H1 (cell line): ENCODE measurements at regions not wholly inside any gene's neighbourhood (a gene's known extent, or its start where the extent isn't known, plus 50 kb on each side); places are given as distances from the start of the nearest gene placed in this dataset.

Experiments
- CTCF ChIA-PET: fragments of 300-600 bp; sonication (Branson Sonifier 250); formaldehyde crosslinking; loops from one replicate; lab custom pipeline; 2021; ENCODE audit not compliant: partially characterized antibody; lab: Charles Lee
- POLR2A ChIA-PET: fragments of 300-600 bp; sonication (Branson Sonifier 250); formaldehyde crosslinking; loops from one replicate; lab custom pipeline; 2021; ENCODE audit warnings: inconsistent platforms; ENCODE audit not compliant: partially characterized antibody; lab: Charles Lee
- DNase-seq, 2 experiments: peaks; one replicate each; pipeline versions ENCODE4 v3.0.0 to v3.0.0-alpha.2; 2010 to 2022; ENCODE audit warnings: low spot score in 2 of 2, low read depth in 1 of 2, mixed read lengths in 1 of 2
- FAIRE-seq: peaks from 2 replicates; lab custom pipeline; 2011; peaks lifted over from hg19 to GRCh38; lab: Jason Lieb, UNC
- H2AFZ ChIP-seq: 2 replicates; pipeline ENCODE4 v1.8.1; 2012; ENCODE audit warnings: low read length, inconsistent platforms
- H2AK5ac ChIP-seq: 2 replicates; pipeline ENCODE4 v1.6.1; 2013; ENCODE audit warnings: low read depth, low read length
- H2BK120ac ChIP-seq: replicated peaks from 2 replicates; pipeline ENCODE3; 2013; ENCODE audit warnings: low read depth, low read length, inconsistent platforms
- H2BK12ac ChIP-seq: 2 replicates; pipeline ENCODE4 v1.6.1; 2013; ENCODE audit warnings: low read depth, low read length
- H2BK15ac ChIP-seq: 2 replicates; pipeline ENCODE4 v1.6.1; 2013; ENCODE audit warnings: low read length
- H2BK20ac ChIP-seq: 2 replicates; pipeline ENCODE4 v1.6.1; 2013; ENCODE audit warnings: low read length
- H2BK5ac ChIP-seq: 2 replicates; pipeline ENCODE4 v1.6.1; 2013; ENCODE audit warnings: low read depth, low read length
- H3K14ac ChIP-seq: 2 replicates; pipeline ENCODE4 v1.6.1; 2013; ENCODE audit warnings: inconsistent platforms; ENCODE audit not compliant: insufficient read length
- H3K18ac ChIP-seq: 2 replicates; pipeline ENCODE4 v1.6.1; 2013; ENCODE audit warnings: low read length; ENCODE audit errors: extremely low read depth
- H3K23ac ChIP-seq: 2 replicates; pipeline ENCODE4 v1.6.1; 2013; ENCODE audit warnings: inconsistent platforms; ENCODE audit not compliant: insufficient read length
- H3K23me2 ChIP-seq: 2 replicates; pipeline ENCODE4 v1.6.1; 2013; ENCODE audit warnings: low read depth, low read length
- H3K27ac ChIP-seq: 2 replicates; pipeline ENCODE4 v1.6.1; 2011; ENCODE audit warnings: low read depth, low read length, inconsistent platforms
- H3K27me3 ChIP-seq, 4 experiments: replicated peaks in 1 of 4; 1 replicate in 1 of 4; 2 replicates in 3 of 4; pipeline versions ENCODE4 v1.6.1 to v1.8.1; 2011 to 2013; ENCODE audit warnings: low read length in 3 of 4, mild to moderate bottlenecking in 3 of 4, inconsistent platforms in 2 of 4, mixed read lengths in 2 of 4, moderate library complexity in 1 of 4; ENCODE audit not compliant: control insufficient read depth in 3 of 4, insufficient read depth in 3 of 4; ENCODE audit errors: extremely low read depth in 1 of 4
- H3K36me3 ChIP-seq, 4 experiments: 2 replicates each; pipeline versions ENCODE4 v1.6.1 to v1.8.1; 2011 to 2013; ENCODE audit warnings: mild to moderate bottlenecking in 4 of 4, low read length in 3 of 4, moderate library complexity in 2 of 4, control low read depth in 1 of 4, inconsistent platforms in 1 of 4; ENCODE audit not compliant: insufficient read depth in 4 of 4, control insufficient read depth in 2 of 4
- H3K4ac ChIP-seq: replicated peaks from 2 replicates; pipeline ENCODE3; 2013; ENCODE audit warnings: low read length, low read depth, mixed read lengths, inconsistent platforms; ENCODE audit not compliant: insufficient read length
- H3K4me1 ChIP-seq, 4 experiments: replicated peaks in 1 of 4; 1 replicate in 1 of 4; 2 replicates in 3 of 4; pipeline versions ENCODE4 v1.6.1 to v1.8.1; 2011 to 2013; ENCODE audit warnings: low read length in 3 of 4, inconsistent platforms in 2 of 4, mixed read lengths in 1 of 4; ENCODE audit not compliant: insufficient read depth in 4 of 4, control insufficient read depth in 3 of 4
- H3K4me2 ChIP-seq, 2 experiments: 2 replicates each; pipeline versions ENCODE4 v1.6.1 to v1.8.1; 2011 to 2013; ENCODE audit warnings: low read depth in 2 of 2, low read length in 2 of 2, control low read depth in 1 of 2, inconsistent platforms in 1 of 2, mild to moderate bottlenecking in 1 of 2; ENCODE audit not compliant: insufficient read depth in 1 of 2
- H3K4me3 ChIP-seq, 4 experiments: fragments of 200-600, 300-600 bp in 1 of 4; sonication (generic), shearing (Covaris generic), sonication (Bioruptor Twin) in 1 of 4; 2 replicates each; pipeline versions ENCODE4 v1.5.1 to v1.8.1; 2011 to 2016; ENCODE audit warnings: low read length in 4 of 4, low read depth in 3 of 4, control low read depth in 2 of 4, inconsistent platforms in 2 of 4, mild to moderate bottlenecking in 2 of 4, mixed read lengths in 1 of 4, moderate library complexity in 1 of 4; ENCODE audit not compliant: insufficient read depth in 2 of 4; ENCODE audit errors: extremely low read depth in 1 of 4
- H3K56ac ChIP-seq: replicated peaks from 2 replicates; pipeline ENCODE3; 2013; ENCODE audit warnings: low read depth, mild to moderate bottlenecking, mixed read lengths, low read length, inconsistent platforms; ENCODE audit not compliant: insufficient read length
- H3K79me1 ChIP-seq: 2 replicates; pipeline ENCODE4 v1.6.1; 2013; ENCODE audit warnings: low read depth, low read length, control low read depth
- H3K79me2 ChIP-seq, 2 experiments: 2 replicates each; pipeline versions ENCODE4 v1.6.1 to v1.8.1; 2012 to 2013; ENCODE audit warnings: low read length in 2 of 2, mild to moderate bottlenecking in 2 of 2, inconsistent platforms in 1 of 2; ENCODE audit not compliant: insufficient read depth in 2 of 2, control insufficient read depth in 1 of 2
- H3K9ac ChIP-seq, 4 experiments: replicated peaks in 1 of 4; 1 replicate in 1 of 4; 2 replicates in 3 of 4; pipeline versions ENCODE4 v1.6.1 to v1.8.1; 2011 to 2013; ENCODE audit warnings: low read depth in 3 of 4, low read length in 3 of 4, control low read depth in 2 of 4, mild to moderate bottlenecking in 2 of 4, moderate library complexity in 2 of 4, inconsistent platforms in 1 of 4; ENCODE audit errors: extremely low read depth in 1 of 4
- H3K9me3 ChIP-seq, 2 experiments: 2 replicates each; pipeline versions ENCODE4 v1.6.1 to v1.8.1; 2012 to 2013; ENCODE audit warnings: mild to moderate bottlenecking in 2 of 2, moderate library complexity in 2 of 2, control low read depth in 1 of 2, inconsistent platforms in 1 of 2, low read depth in 1 of 2, low read length in 1 of 2, mixed read lengths in 1 of 2; ENCODE audit not compliant: insufficient read depth in 2 of 2
- H4K20me1 ChIP-seq, 2 experiments: replicated peaks in 1 of 2; 2 replicates each; pipeline versions ENCODE3 to v1.8.1; 2011 to 2013; ENCODE audit warnings: inconsistent platforms in 2 of 2, low read length in 2 of 2, mild to moderate bottlenecking in 1 of 2; ENCODE audit not compliant: insufficient read depth in 2 of 2, control insufficient read depth in 1 of 2
- H4K5ac ChIP-seq: 2 replicates; pipeline ENCODE4 v1.6.1; 2013; ENCODE audit warnings: low read length, low read depth, mixed read lengths, inconsistent platforms; ENCODE audit not compliant: insufficient read length
- H4K8ac ChIP-seq: 2 replicates; pipeline ENCODE4 v1.8.0; 2013; ENCODE audit warnings: mild to moderate bottlenecking, moderate library complexity, low read length, inconsistent platforms; ENCODE audit not compliant: insufficient read depth; ENCODE audit errors: extremely low read depth
- H4K91ac ChIP-seq: replicated peaks from 2 replicates; pipeline ENCODE3; 2013; ENCODE audit warnings: low read length, mixed read lengths, inconsistent platforms; ENCODE audit not compliant: insufficient read length
- EP300 ChIP-seq, 2 experiments: IDR thresholded peaks; 1 replicate in 1 of 2; 2 replicates in 1 of 2; pipeline ENCODE4 v1.6.1; 2011 to 2012; ENCODE audit warnings: low read depth in 2 of 2, low read length in 2 of 2, mild to moderate bottlenecking in 2 of 2, borderline replicate concordance in 1 of 2, inconsistent platforms in 1 of 2, moderate library complexity in 1 of 2
- PHF8 ChIP-seq: fragments of 200-600 bp; sonication (generic); conservative IDR thresholded peaks from 2 replicates; pipeline ENCODE4 v1.7.1; 2012; ENCODE audit warnings: low read depth, mild to moderate bottlenecking, inconsistent platforms, low read length, moderate library complexity
- SIN3A ChIP-seq, 2 experiments: IDR thresholded peaks in 1 of 2; conservative IDR thresholded peaks in 1 of 2; 2 replicates each; pipeline ENCODE4 v1.6.1; 2011 to 2012; ENCODE audit warnings: low read length in 2 of 2, improper control_type of control experiment in 1 of 2, low read depth in 1 of 2, mild to moderate bottlenecking in 1 of 2
- SIX5 ChIP-seq: IDR thresholded peaks from 2 replicates; pipeline ENCODE4 v1.6.1; 2011; ENCODE audit warnings: mild to moderate bottlenecking, low read depth, low read length
- SRF ChIP-seq: IDR thresholded peaks from 2 replicates; pipeline ENCODE4 v1.6.1; 2011; ENCODE audit warnings: mild to moderate bottlenecking, low read depth, low read length, moderate library complexity
- WGBS, 2 experiments: shearing (Covaris generic) in 1 of 2; methylation state at CpG; one replicate each; pipeline versions ENCODE4 v1.1.6 to v1.1.7; 2013 to 2015; ENCODE audit warnings: low lambda C conversion rate in 2 of 2, mixed read lengths in 2 of 2, inconsistent platforms in 1 of 2, low coverage in 1 of 2, missing lambda C conversion rate in 1 of 2; ENCODE audit not compliant: insufficient replicate concordance in 2 of 2, insufficient coverage in 1 of 2, insufficient read length in 1 of 2; ENCODE audit errors: extremely low coverage in 1 of 2, missing lambda C conversion rate in 1 of 2; 5-methylcytosine and 5-hydroxymethylcytosine counted together
- TF ChIP-seq, protein P1 (sequence below), 3 experiments: IDR thresholded peaks; 1 replicate in 2 of 3; 2 replicates in 1 of 3; pipeline versions ENCODE4 v1.5.1 to v1.6.1; 2011; ENCODE audit warnings: low read length in 3 of 3, mild to moderate bottlenecking in 3 of 3, inconsistent platforms in 2 of 3, low read depth in 1 of 3, moderate library complexity in 1 of 3; ENCODE audit not compliant: insufficient read depth in 1 of 3; ENCODE audit errors: control extremely low read depth in 1 of 3

GRCh38 chr3:81920816-81921215 lies 159.4 kb upstream of the GBE1 start:
- no peak overlapping the region for H2BK15ac ChIP-seq
- H4K20me1 ChIP-seq: no peaks in the 10 kb centered on the region
- no peaks in the 10 kb centered on the region for H3K36me3 ChIP-seq
- H2AFZ ChIP-seq: no peak overlapping the region
- ChIA-PET POLR2A (no interaction called here), CTCF (interaction anchor here (1.2 to 7.8 kb wide), 2 partner anchors 11 to 31 kb away, joined by 3 to 61 read pairs; no protein-coding TSS in a partner anchor)
- H3K56ac ChIP-seq: no peak overlapping the region
- no peaks in the 10 kb centered on the region for H3K9me3 ChIP-seq
- 96% methylated on average over 1 of the region's 1 CpG; no CpG with 5 or more reads in 1 of the 2 experiments for WGBS, 2 experiments
- no peaks in the 10 kb centered on the region for H3K79me1 ChIP-seq
- H2BK5ac ChIP-seq: no peak overlapping the region
- no peak overlapping the region for H2BK20ac ChIP-seq
- no peak for FAIRE-seq
- no peak overlapping the region for H3K23ac ChIP-seq
- no peak overlapping the region for H2BK12ac ChIP-seq
- H4K5ac ChIP-seq: no peak overlapping the region
- no peaks in the 10 kb centered on the region for H3K27me3 ChIP-seq
- no peak overlapping the region for H3K4ac ChIP-seq
- H2BK120ac ChIP-seq: no peak overlapping the region
- H3K23me2 ChIP-seq: no peaks in the 10 kb centered on the region
- H3K4me2 ChIP-seq: no peak overlapping the region
- H3K14ac ChIP-seq: no peak overlapping the region
- H2AK5ac ChIP-seq: no peak overlapping the region
- no peak overlapping the region for H4K8ac ChIP-seq
- DNase-seq: no peak
- no peak overlapping the region for H3K4me3 ChIP-seq
- H4K91ac ChIP-seq: no peak overlapping the region
- H3K18ac ChIP-seq: no peak overlapping the region
- H3K9ac ChIP-seq: no peak overlapping the region
- H3K27ac ChIP-seq: no peak overlapping the region
- no peaks in the 10 kb centered on the region for H3K79me2 ChIP-seq
- H3K4me1 ChIP-seq: no peaks in the 10 kb centered on the region
- no peak for TF ChIP-seq PHF8
- TF ChIP-seq, protein P1, sequence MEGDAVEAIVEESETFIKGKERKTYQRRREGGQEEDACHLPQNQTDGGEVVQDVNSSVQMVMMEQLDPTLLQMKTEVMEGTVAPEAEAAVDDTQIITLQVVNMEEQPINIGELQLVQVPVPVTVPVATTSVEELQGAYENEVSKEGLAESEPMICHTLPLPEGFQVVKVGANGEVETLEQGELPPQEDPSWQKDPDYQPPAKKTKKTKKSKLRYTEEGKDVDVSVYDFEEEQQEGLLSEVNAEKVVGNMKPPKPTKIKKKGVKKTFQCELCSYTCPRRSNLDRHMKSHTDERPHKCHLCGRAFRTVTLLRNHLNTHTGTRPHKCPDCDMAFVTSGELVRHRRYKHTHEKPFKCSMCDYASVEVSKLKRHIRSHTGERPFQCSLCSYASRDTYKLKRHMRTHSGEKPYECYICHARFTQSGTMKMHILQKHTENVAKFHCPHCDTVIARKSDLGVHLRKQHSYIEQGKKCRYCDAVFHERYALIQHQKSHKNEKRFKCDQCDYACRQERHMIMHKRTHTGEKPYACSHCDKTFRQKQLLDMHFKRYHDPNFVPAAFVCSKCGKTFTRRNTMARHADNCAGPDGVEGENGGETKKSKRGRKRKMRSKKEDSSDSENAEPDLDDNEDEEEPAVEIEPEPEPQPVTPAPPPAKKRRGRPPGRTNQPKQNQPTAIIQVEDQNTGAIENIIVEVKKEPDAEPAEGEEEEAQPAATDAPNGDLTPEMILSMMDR (IDR thresholded peaks at IDR 0.05; ENCODE audit: control extremely low read depth in 1 of 3, insufficient read depth in 1 of 3, low read depth in 1 of 3, low read length in 3 of 3): no peak
- no peak for TF ChIP-seq SIX5
- no peak for TF ChIP-seq SRF
- no peak for TF ChIP-seq EP300 (IDR thresholded peaks at IDR 0.05; ENCODE audit: borderline replicate concordance in 1 of 2, low read depth in 2 of 2, low read length in 2 of 2)
- TF ChIP-seq SIN3A (conservative IDR thresholded peaks at IDR 0.05 in 1 of 2, IDR thresholded peaks at IDR 0.05 in 1 of 2; ENCODE audit: low read depth in 1 of 2, low read length in 2 of 2): no peak
